ENCODE measurements at regions not wholly inside any gene's neighbourhood (a gene's known extent, or its start where the extent isn't known, plus 50 kb on each side); places are given as distances from the start of the nearest gene placed in this dataset.

GRCh38 chr14:98231210-98231609, 1040.8 kb downstream of the BCL11B start:
- DNase-seq (ENCODE audit: low read depth), result no peak
- CTCF ChIA-PET, result interaction anchor here (0.7 kb wide), 1 partner anchor 518 kb away, joined by 3 read pairs; no protein-coding TSS in a partner anchor
- no peak for TF ChIP-seq CTCF (IDR thresholded peaks at IDR 0.05; ENCODE audit: insufficient read depth, low read depth, low read length)
- Histone ChIP-seq H3K36me3 (ENCODE audit: control insufficient read depth, insufficient read depth, low read length) (no peaks in the 10 kb centered on the region), H3K27me3 (ENCODE audit: control insufficient read depth, insufficient read depth, low read length) (no peaks in the 10 kb centered on the region), H3K4me3 (ENCODE audit: low read depth, low read length) (no peak overlapping the region)
- POLR2A ChIA-PET, result no interaction called here

DNA sequence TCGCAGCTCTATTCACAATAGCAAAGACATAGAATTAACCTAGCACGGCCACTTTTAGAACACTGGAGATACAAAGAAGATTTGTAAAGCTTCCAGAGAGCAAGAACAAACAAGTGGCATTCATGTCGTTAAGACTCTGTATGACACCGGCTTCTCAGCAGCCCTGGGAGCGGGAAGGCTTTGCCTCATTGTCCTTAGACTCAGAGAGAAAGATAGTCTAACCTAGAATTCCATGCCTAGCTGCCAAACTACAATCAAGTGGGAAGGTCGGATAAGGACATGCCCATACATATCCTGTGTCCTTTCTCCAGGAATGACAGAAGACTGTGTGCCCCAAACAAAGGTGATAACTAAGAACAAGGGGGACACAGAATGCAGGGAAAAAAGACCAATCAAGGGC, 1038.3 kb downstream of the BCL11B start:
- ChIA-PET POLR2A (no interaction called here), CTCF (no interaction called here)
- no peak for TF ChIP-seq CTCF (IDR thresholded peaks at IDR 0.05; ENCODE audit: insufficient read depth, low read depth, low read length)
- H3K4me3 ChIP-seq (ENCODE audit: low read depth, low read length), result no peak overlapping the region
- no peak for DNase-seq (ENCODE audit: low read depth)
- H3K36me3 ChIP-seq (ENCODE audit: control insufficient read depth, insufficient read depth, low read length), result no peaks in the 10 kb centered on the region
- H3K27me3 ChIP-seq (ENCODE audit: control insufficient read depth, insufficient read depth, low read length), result no peaks in the 10 kb centered on the region

GRCh38 chr14:98234208-98234607, 1037.8 kb downstream of the BCL11B start:
- H3K36me3 ChIP-seq (ENCODE audit: control insufficient read depth, insufficient read depth, low read length), result no peaks in the 10 kb centered on the region
- no peak overlapping the region for H3K4me3 ChIP-seq (ENCODE audit: low read depth, low read length)
- TF ChIP-seq CTCF (IDR thresholded peaks at IDR 0.05; ENCODE audit: insufficient read depth, low read depth, low read length), result no peak
- no peaks in the 10 kb centered on the region for H3K27me3 ChIP-seq (ENCODE audit: control insufficient read depth, insufficient read depth, low read length)
- ChIA-PET POLR2A (no interaction called here), CTCF (no interaction called here)
- no peak for DNase-seq (ENCODE audit: low read depth)

DNA sequence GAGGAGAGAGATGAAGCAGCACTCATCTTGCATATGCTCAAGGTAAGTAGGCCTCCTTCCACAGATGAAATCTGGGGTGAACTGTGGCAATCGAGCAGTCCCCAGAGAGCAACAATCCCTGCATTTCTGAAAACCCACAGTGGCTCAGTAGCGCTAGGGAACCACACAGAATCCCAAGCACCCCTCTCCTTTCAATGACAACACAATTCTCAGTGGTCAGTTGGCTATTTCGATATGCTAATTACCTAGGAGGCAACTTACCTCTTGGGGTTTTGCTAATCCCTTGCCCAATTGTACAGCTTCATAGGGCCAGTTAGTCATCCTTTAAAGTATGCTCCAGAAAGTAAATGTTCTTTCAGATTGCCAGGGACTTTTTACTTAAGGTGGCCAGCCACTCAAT, 1035.7 kb downstream of the BCL11B start:
- Histone ChIP-seq H3K27me3 (ENCODE audit: control insufficient read depth, insufficient read depth, low read length) (no peaks in the 10 kb centered on the region), H3K4me3 (ENCODE audit: low read depth, low read length) (no peak overlapping the region), H3K36me3 (ENCODE audit: control insufficient read depth, insufficient read depth, low read length) (no peaks in the 10 kb centered on the region)
- no peak for DNase-seq (ENCODE audit: low read depth)
- ChIA-PET POLR2A (no interaction called here), CTCF (no interaction called here)
- no peak for TF ChIP-seq CTCF (IDR thresholded peaks at IDR 0.05; ENCODE audit: insufficient read depth, low read depth, low read length)

GRCh38 chr14:98237939-98238338, 1034.1 kb downstream of the BCL11B start:
- CTCF ChIA-PET, result no interaction called here

More at GRCh38 chr14:98237939-98238338, 1034.1 kb downstream of the BCL11B start:
- Histone ChIP-seq H3K36me3 (ENCODE audit: control insufficient read depth, insufficient read depth, low read length) (no peaks in the 10 kb centered on the region), H3K27me3 (ENCODE audit: control insufficient read depth, insufficient read depth, low read length) (no peaks in the 10 kb centered on the region), H3K4me3 (ENCODE audit: low read depth, low read length) (no peak overlapping the region)
- POLR2A ChIA-PET, result no interaction called here
- TF ChIP-seq CTCF (IDR thresholded peaks at IDR 0.05; ENCODE audit: insufficient read depth, low read depth, low read length), result no peak
- DNase-seq (ENCODE audit: low read depth), result no peak
